NCI-H2171 treated with DMSO at 0.1 percent for 48 hours (cell line): ENCODE measurements at regions not wholly inside any gene's neighbourhood (a gene's known extent, or its start where the extent isn't known, plus 50 kb on each side); places are given as distances from the start of the nearest gene placed in this dataset.
"Not testable (repeated sequence)": the region's sequence is repeated elsewhere in the genome, so short reads cannot be mapped to it uniquely, and the experiment has no call there.

Experiments
- DNase-seq: peaks from one replicate; lab custom pipeline; 2025; lab: John Stamatoyannopoulos, UW

GRCh38 chr3:166669781-166670180, 710.3 kb downstream of the ZBBX start:
- no peak for DNase-seq

GRCh38 chr3:166663194-166663593, 716.9 kb downstream of the ZBBX start:
- no peak for DNase-seq

GRCh38 chr3:166661621-166662020, 718.5 kb downstream of the ZBBX start:
- no peak for DNase-seq

GRCh38 chr3:166660962-166661361, 719.1 kb downstream of the ZBBX start:
- no peak for DNase-seq

- no peak for DNase-seq
These were observed 742.0 kb downstream of the ZBBX start for GRCh38 chr3:166637984-166638530.

- DNase-seq: no peak
These were observed 745.9 kb downstream of the ZBBX start for GRCh38 chr3:166634091-166634746.

GRCh38 chr3:166630190-166630589, 749.9 kb downstream of the ZBBX start:
- DNase-seq: no peak

- no peak for DNase-seq
These were observed 766.7 kb downstream of the ZBBX start for GRCh38 chr3:166613365-166613764.

GRCh38 chr3:166612761-166613160, 767.3 kb downstream of the ZBBX start:
- not testable (repeated sequence) for DNase-seq

GRCh38 chr3:166607933-166608521, 770.8 kb upstream of the BCHE start:
- DNase-seq: no peak

- DNase-seq: no peak
These were observed 769.8 kb upstream of the BCHE start for GRCh38 chr3:166606988-166607387.

- no peak for DNase-seq
These were observed 756.6 kb upstream of the BCHE start for GRCh38 chr3:166593776-166594175.

- no peak for DNase-seq
These were observed 745.0 kb upstream of the BCHE start for GRCh38 chr3:166582236-166582635.

GRCh38 chr3:166580561-166580960, 743.3 kb upstream of the BCHE start:
- no peak for DNase-seq

GRCh38 chr3:166575161-166575560, 737.9 kb upstream of the BCHE start:
- DNase-seq: no peak

- DNase-seq: not testable (repeated sequence)
These were observed 734.5 kb upstream of the BCHE start for GRCh38 chr3:166571686-166572085.

- DNase-seq: no peak
These were observed 732.9 kb upstream of the BCHE start for GRCh38 chr3:166570102-166570501.

GRCh38 chr3:166569589-166569988, 732.4 kb upstream of the BCHE start:
- DNase-seq: no peak

- no peak for DNase-seq
These were observed 723.0 kb upstream of the BCHE start for GRCh38 chr3:166560253-166560652.

GRCh38 chr3:166556955-166557354, 719.7 kb upstream of the BCHE start:
- no peak for DNase-seq

- no peak for DNase-seq
These were observed 716.8 kb upstream of the BCHE start for GRCh38 chr3:166554023-166554422.

GRCh38 chr3:166533740-166534139, 696.5 kb upstream of the BCHE start:
- no peak for DNase-seq

- no peak for DNase-seq
These were observed 694.5 kb upstream of the BCHE start for GRCh38 chr3:166531730-166532129.

GRCh38 chr3:166527325-166527724, 690.1 kb upstream of the BCHE start:
- no peak for DNase-seq
